Neural progenitor cell (in vitro differentiated cells): ENCODE measurements at regions not wholly inside any gene's neighbourhood (a gene's known extent, or its start where the extent isn't known, plus 50 kb on each side); places are given as distances from the start of the nearest gene placed in this dataset.

Source experiments
- DNase-seq: peaks from one replicate; pipeline ENCODE4 v3.0.0-alpha.2; 2016; ENCODE audit warnings: low spot score
- H2AFZ ChIP-seq: fragments of 200-600 bp; sonication (generic); replicated peaks from 2 replicates; pipeline ENCODE4 v1.6.1; 2016; ENCODE audit warnings: antibody characterized with exemption
- H3F3A ChIP-seq: fragments of 200-600 bp; sonication (generic); 2 replicates; pipeline ENCODE4 v1.6.1; 2016; ENCODE audit warnings: antibody characterized with exemption, low read depth
- H3K27ac ChIP-seq: fragments of 200-600 bp; sonication (generic); 2 replicates; pipeline ENCODE4 v1.5.1; 2016; ENCODE audit warnings: mild to moderate bottlenecking
- H3K27me3 ChIP-seq: fragments of 200-600 bp; sonication (generic); 2 replicates; pipeline ENCODE4 v1.6.1; 2016; ENCODE audit warnings: mild to moderate bottlenecking, moderate library complexity
- H3K36me3 ChIP-seq: fragments of 200-600 bp; sonication (generic); 2 replicates; pipeline ENCODE4 v1.5.1; 2016
- H3K4me1 ChIP-seq: fragments of 200-600 bp; sonication (generic); 2 replicates; pipeline ENCODE4 v1.6.1; 2016; ENCODE audit warnings: mixed run types
- H3K4me2 ChIP-seq: fragments of 200-600 bp; sonication (generic); 2 replicates; pipeline ENCODE4 v1.6.1; 2016
- H3K4me3 ChIP-seq: fragments of 200-600 bp; sonication (generic); 2 replicates; pipeline ENCODE4 v1.5.1; 2016
- H3K79me2 ChIP-seq: fragments of 200-600 bp; sonication (generic); 2 replicates; pipeline ENCODE4 v1.6.1; 2016; ENCODE audit warnings: low read depth
- H3K9ac ChIP-seq: fragments of 200-600 bp; sonication (generic); 2 replicates; pipeline ENCODE4 v1.6.1; 2016
- H3K9me3 ChIP-seq: fragments of 200-600 bp; sonication (generic); 2 replicates; pipeline ENCODE4 v1.5.1; 2016; ENCODE audit warnings: low read depth
- H4K20me1 ChIP-seq: fragments of 200-600 bp; sonication (generic); 2 replicates; pipeline ENCODE4 v1.6.1; 2016; ENCODE audit warnings: low read depth
- H3K27ac Mint-ChIP-seq: 3 replicates; pipeline ENCODE4 v1.8.0; 2021; ENCODE audit warnings: mixed read lengths
- H3K27me3 Mint-ChIP-seq: 2 replicates; pipeline ENCODE4 v1.8.0; 2022; ENCODE audit warnings: low read depth, mild to moderate bottlenecking, inconsistent platforms, moderate library complexity, mixed read lengths; ENCODE audit not compliant: insufficient read depth
- H3K36me3 Mint-ChIP-seq: 3 replicates; pipeline ENCODE4 v1.8.0; 2021; ENCODE audit warnings: mixed read lengths
- H3K4me1 Mint-ChIP-seq: 3 replicates; pipeline ENCODE4 v1.8.0; 2021; ENCODE audit warnings: mixed read lengths
- H3K4me3 Mint-ChIP-seq: 3 replicates; pipeline ENCODE4 v1.8.0; 2021; ENCODE audit warnings: mild to moderate bottlenecking, moderate library complexity, mixed read lengths
- H3K9me3 Mint-ChIP-seq: 3 replicates; pipeline ENCODE4 v1.8.0; 2020; ENCODE audit warnings: mixed read lengths
- EZH2 ChIP-seq: fragments of 200-600 bp; sonication (generic); IDR thresholded peaks from 2 replicates; pipeline ENCODE4 v1.6.1; 2017; ENCODE audit warnings: antibody characterized with exemption, mild to moderate bottlenecking, moderate library complexity
- EZH2phosphoT487 ChIP-seq: fragments of 200-600 bp; sonication (generic); IDR thresholded peaks from 2 replicates; pipeline ENCODE4 v1.6.1; 2017; ENCODE audit warnings: antibody characterized with exemption
- TF ChIP-seq, protein P1 (sequence below): fragments of 200-600 bp; sonication (generic); IDR thresholded peaks from 2 replicates; pipeline ENCODE4 v1.5.1; 2017; ENCODE audit warnings: antibody characterized with exemption, mild to moderate bottlenecking

DNA sequence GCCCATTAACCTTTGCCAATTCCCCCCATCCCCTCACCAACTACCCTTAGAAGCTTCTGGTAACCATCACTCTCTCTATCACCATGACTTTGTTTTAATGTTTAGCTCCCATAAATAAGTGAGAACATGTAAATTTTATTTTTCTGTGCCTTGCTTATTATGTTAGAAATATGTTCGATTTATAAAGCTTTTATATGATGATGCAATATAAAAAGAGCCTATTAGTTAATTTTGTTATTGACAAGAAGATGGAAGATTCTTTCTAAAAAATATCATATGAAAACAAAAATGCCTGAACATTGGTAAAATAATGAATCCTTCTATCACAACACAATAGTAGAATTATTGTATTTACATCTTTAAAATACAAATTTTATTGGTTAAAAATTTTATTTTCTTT, 836.1 kb upstream of the TMPRSS15 start:
- no peak overlapping the region for H2AFZ ChIP-seq
- Mint-ChIP-seq H3K4me3 (no peak overlapping the region), H3K9me3 (no peaks in the 10 kb centered on the region), H3K27me3 (no peaks in the 10 kb centered on the region), H3K36me3 (no peaks in the 10 kb centered on the region), H3K27ac (no peak overlapping the region), H3K4me1 (peaks cover 6% of the 10 kb centered on the region)
- H3K79me2 ChIP-seq, result no peaks in the 10 kb centered on the region
- no peaks in the 10 kb centered on the region for H3K27me3 ChIP-seq
- H3F3A ChIP-seq, result no peaks in the 10 kb centered on the region
- no peak overlapping the region for H3K4me3 ChIP-seq
- H3K36me3 ChIP-seq, result peaks cover 4% of the 10 kb centered on the region
- TF ChIP-seq EZH2phosphoT487 (no peak), EZH2 (no peak)
- TF ChIP-seq, protein P1, sequence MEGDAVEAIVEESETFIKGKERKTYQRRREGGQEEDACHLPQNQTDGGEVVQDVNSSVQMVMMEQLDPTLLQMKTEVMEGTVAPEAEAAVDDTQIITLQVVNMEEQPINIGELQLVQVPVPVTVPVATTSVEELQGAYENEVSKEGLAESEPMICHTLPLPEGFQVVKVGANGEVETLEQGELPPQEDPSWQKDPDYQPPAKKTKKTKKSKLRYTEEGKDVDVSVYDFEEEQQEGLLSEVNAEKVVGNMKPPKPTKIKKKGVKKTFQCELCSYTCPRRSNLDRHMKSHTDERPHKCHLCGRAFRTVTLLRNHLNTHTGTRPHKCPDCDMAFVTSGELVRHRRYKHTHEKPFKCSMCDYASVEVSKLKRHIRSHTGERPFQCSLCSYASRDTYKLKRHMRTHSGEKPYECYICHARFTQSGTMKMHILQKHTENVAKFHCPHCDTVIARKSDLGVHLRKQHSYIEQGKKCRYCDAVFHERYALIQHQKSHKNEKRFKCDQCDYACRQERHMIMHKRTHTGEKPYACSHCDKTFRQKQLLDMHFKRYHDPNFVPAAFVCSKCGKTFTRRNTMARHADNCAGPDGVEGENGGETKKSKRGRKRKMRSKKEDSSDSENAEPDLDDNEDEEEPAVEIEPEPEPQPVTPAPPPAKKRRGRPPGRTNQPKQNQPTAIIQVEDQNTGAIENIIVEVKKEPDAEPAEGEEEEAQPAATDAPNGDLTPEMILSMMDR, result no peak
- no peak overlapping the region for H3K9ac ChIP-seq
- H4K20me1 ChIP-seq, result no peaks in the 10 kb centered on the region
- H3K27ac ChIP-seq, result no peak overlapping the region
- no peak for DNase-seq
- H3K4me1 ChIP-seq, result no peaks in the 10 kb centered on the region
- H3K9me3 ChIP-seq, result no peaks in the 10 kb centered on the region
- no peak overlapping the region for H3K4me2 ChIP-seq

DNA sequence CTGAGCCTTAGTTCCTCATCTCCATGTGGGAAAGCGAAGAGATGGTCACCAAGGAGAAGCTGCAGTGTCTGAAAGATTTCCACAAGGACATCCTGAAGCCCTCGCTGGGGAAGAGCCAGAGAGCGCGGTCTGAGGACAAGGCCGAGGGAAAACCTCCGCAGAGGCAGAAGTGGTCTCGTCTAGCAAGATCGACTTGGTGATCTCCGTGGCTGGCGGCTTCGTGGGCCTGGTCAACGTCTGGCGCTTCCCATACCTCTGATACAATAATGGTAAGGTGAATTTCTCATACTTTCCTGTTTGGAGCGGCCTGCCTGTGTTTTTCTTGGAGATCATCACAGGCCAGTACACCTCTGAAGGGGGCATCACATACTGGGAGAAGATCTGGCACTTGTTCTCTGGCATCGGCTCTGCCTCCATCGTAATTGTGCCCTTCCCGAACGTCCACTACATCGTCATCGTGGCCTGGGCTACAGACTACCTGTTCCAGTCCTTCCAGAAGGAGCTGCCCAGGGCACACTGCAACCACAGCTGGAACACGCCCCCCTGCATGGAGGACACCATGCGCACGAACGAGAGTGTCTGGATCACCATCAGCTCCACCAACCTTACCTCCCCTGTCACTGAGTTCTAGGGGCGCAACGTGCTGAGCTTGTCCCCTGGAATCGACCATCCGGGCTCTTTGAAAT, 841.1 kb upstream of the TMPRSS15 start:
- TF ChIP-seq EZH2 (no peak), EZH2phosphoT487 (no peak)
- TF ChIP-seq, protein P1, result no peak
- no peak overlapping the region for H3K27ac ChIP-seq
- H3K4me1 ChIP-seq, result no peaks in the 10 kb centered on the region
- no peaks in the 10 kb centered on the region for H3K79me2 ChIP-seq
- no peaks in the 10 kb centered on the region for H3K27me3 ChIP-seq
- H3K9ac ChIP-seq, result no peak overlapping the region
- H3K4me3 ChIP-seq, result no peak overlapping the region
- Mint-ChIP-seq H3K4me1 (no peaks in the 10 kb centered on the region), H3K27ac (no peak overlapping the region), H3K27me3 (no peaks in the 10 kb centered on the region), H3K4me3 (no peak overlapping the region), H3K36me3 (no peaks in the 10 kb centered on the region), H3K9me3 (peaks cover 11% of the 10 kb centered on the region)
- H2AFZ ChIP-seq, result no peak overlapping the region
- no peak for DNase-seq
- no peaks in the 10 kb centered on the region for H3F3A ChIP-seq
- H3K36me3 ChIP-seq, result peaks cover 4% of the 10 kb centered on the region
- no peaks in the 10 kb centered on the region for H4K20me1 ChIP-seq
- no peak overlapping the region for H3K4me2 ChIP-seq
- no peaks in the 10 kb centered on the region for H3K9me3 ChIP-seq

DNA sequence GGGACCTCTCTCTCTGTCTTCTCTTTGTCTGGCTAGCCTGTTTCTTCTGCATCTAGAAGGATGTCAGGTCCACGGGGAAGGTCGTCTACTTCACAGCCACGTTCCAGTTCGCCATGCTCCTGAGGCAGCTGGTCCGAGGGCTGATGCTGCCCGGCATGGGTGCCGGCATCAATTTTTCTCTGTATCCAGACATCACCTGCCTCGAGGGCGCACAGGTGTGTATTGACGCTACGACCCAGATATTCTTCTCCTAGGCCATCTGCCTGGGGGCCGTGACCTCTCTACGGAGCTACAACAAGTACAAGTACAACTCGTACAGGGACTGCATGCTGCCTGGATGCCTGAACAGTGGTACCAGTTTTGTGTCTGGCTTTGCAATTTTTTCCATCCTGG, 841.6 kb upstream of the TMPRSS15 start:
- Mint-ChIP-seq H3K4me3 (no peak overlapping the region), H3K4me1 (no peaks in the 10 kb centered on the region), H3K27ac (no peak overlapping the region), H3K9me3 (peaks cover 11% of the 10 kb centered on the region), H3K36me3 (no peaks in the 10 kb centered on the region), H3K27me3 (no peaks in the 10 kb centered on the region)
- no peaks in the 10 kb centered on the region for H3K4me1 ChIP-seq
- no peak overlapping the region for H3K4me2 ChIP-seq
- no peaks in the 10 kb centered on the region for H3K27me3 ChIP-seq
- H3K79me2 ChIP-seq, result no peaks in the 10 kb centered on the region
- no peak overlapping the region for H3K4me3 ChIP-seq
- no peak for DNase-seq
- no peaks in the 10 kb centered on the region for H3F3A ChIP-seq
- no peak for TF ChIP-seq EZH2phosphoT487
- TF ChIP-seq EZH2, result no peak
- TF ChIP-seq, protein P1, result no peak
- peaks cover 4% of the 10 kb centered on the region for H3K36me3 ChIP-seq
- H3K27ac ChIP-seq, result no peak overlapping the region
- no peak overlapping the region for H3K9ac ChIP-seq
- no peaks in the 10 kb centered on the region for H3K9me3 ChIP-seq
- no peaks in the 10 kb centered on the region for H4K20me1 ChIP-seq
- no peak overlapping the region for H2AFZ ChIP-seq
